ENCODE measurements at regions not wholly inside any gene's neighbourhood (a gene's known extent, or its start where the extent isn't known, plus 50 kb on each side); places are given as distances from the start of the nearest gene placed in this dataset.
A peak's percentile ranks its signal among the peaks of the same experiment; 100 is the strongest.

DNA sequence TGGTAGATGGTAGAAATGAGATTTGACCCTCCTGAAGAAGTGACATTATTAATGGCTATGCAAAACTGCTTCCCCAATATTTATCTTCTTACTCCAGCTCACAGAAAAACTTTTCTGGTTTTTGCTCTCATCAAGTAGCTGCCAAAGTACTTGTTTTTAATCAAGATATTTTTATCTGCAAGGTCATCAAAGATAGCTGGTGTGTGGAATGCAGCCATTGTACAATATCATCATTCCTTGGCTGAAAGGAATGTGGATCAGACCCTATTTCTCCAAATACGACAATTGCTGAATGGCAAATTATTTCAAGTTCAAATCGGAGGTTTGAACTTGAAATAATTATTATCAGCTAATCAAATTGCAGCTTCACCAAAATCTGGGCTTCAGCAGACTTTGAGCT, 126.9 kb upstream of the SLC7A14 start:
- H3K27ac Mint-ChIP-seq: no peak overlapping the region
- peaks cover 4% of the 10 kb centered on the region for H3K27me3 Mint-ChIP-seq (ENCODE audit: low read depth)

DNA sequence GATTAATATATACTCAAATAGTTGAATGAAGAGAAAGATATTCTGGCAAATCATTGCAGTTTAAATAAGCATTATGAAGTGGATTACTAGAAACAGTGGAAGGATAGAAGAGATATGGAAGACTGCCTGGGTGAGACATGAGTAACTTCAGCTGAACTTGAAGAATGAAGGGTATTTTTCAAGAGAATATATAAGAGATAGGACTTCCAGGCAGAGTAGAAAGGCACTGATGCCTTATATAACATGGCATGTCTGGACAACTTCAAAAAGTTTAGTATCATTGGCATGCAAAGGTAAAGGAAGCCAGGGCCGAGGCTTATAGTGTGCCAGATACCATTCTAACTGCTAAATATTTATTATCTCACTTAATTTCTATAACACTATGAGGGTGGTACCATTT, 126.5 kb upstream of the SLC7A14 start:
- Mint-ChIP-seq H3K27ac (no peak overlapping the region), H3K36me3 (ENCODE audit: low read depth) (peaks cover 16% of the 10 kb centered on the region)

More for the DNA sequence above, 126.9 kb upstream of the SLC7A14 start:
- H3K9me3 Mint-ChIP-seq: peaks cover 29% of the 10 kb centered on the region
- H3K4me1 Mint-ChIP-seq: no peaks in the 10 kb centered on the region
- H3K4me3 Mint-ChIP-seq: no peak overlapping the region
- H3K36me3 Mint-ChIP-seq (ENCODE audit: low read depth): peaks cover 16% of the 10 kb centered on the region
- TF ChIP-seq, protein P1, sequence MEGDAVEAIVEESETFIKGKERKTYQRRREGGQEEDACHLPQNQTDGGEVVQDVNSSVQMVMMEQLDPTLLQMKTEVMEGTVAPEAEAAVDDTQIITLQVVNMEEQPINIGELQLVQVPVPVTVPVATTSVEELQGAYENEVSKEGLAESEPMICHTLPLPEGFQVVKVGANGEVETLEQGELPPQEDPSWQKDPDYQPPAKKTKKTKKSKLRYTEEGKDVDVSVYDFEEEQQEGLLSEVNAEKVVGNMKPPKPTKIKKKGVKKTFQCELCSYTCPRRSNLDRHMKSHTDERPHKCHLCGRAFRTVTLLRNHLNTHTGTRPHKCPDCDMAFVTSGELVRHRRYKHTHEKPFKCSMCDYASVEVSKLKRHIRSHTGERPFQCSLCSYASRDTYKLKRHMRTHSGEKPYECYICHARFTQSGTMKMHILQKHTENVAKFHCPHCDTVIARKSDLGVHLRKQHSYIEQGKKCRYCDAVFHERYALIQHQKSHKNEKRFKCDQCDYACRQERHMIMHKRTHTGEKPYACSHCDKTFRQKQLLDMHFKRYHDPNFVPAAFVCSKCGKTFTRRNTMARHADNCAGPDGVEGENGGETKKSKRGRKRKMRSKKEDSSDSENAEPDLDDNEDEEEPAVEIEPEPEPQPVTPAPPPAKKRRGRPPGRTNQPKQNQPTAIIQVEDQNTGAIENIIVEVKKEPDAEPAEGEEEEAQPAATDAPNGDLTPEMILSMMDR (IDR thresholded peaks at IDR 0.05; ENCODE audit: unreplicated experiment in 3 of 3): no peak

GRCh38 chr3:170711786-170712185, 125.9 kb upstream of the SLC7A14 start:
- TF ChIP-seq, protein P1 (IDR thresholded peaks at IDR 0.05; ENCODE audit: unreplicated experiment in 3 of 3): no peak
- peaks cover 4% of the 10 kb centered on the region for H3K27me3 Mint-ChIP-seq (ENCODE audit: low read depth)
- H3K27ac Mint-ChIP-seq: no peak overlapping the region
- H3K9me3 Mint-ChIP-seq: peaks cover 32% of the 10 kb centered on the region
- no peak overlapping the region for H3K4me3 Mint-ChIP-seq
- H3K4me1 Mint-ChIP-seq: no peaks in the 10 kb centered on the region
- H3K36me3 Mint-ChIP-seq (ENCODE audit: low read depth): peaks cover 16% of the 10 kb centered on the region

More for the DNA sequence above, 126.5 kb upstream of the SLC7A14 start:
- TF ChIP-seq, protein P1 (IDR thresholded peaks at IDR 0.05; ENCODE audit: unreplicated experiment in 3 of 3): no peak
- H3K27me3 Mint-ChIP-seq (ENCODE audit: low read depth): peaks cover 4% of the 10 kb centered on the region
- no peak overlapping the region for H3K4me3 Mint-ChIP-seq
- no peaks in the 10 kb centered on the region for H3K4me1 Mint-ChIP-seq
- peaks cover 32% of the 10 kb centered on the region for H3K9me3 Mint-ChIP-seq

GRCh38 chr3:170709046-170709445, 123.2 kb upstream of the SLC7A14 start:
- peaks cover 12% of the 10 kb centered on the region for H3K36me3 Mint-ChIP-seq (ENCODE audit: low read depth)
- H3K9me3 Mint-ChIP-seq: peaks cover 24% of the 10 kb centered on the region
- H3K27me3 Mint-ChIP-seq (ENCODE audit: low read depth): peaks cover 4% of the 10 kb centered on the region
- no peak overlapping the region for H3K4me3 Mint-ChIP-seq
- H3K4me1 Mint-ChIP-seq: no peaks in the 10 kb centered on the region
- TF ChIP-seq, protein P1 (IDR thresholded peaks at IDR 0.05; ENCODE audit: unreplicated experiment in 3 of 3): no peak
- H3K27ac Mint-ChIP-seq: no peak overlapping the region

DNA sequence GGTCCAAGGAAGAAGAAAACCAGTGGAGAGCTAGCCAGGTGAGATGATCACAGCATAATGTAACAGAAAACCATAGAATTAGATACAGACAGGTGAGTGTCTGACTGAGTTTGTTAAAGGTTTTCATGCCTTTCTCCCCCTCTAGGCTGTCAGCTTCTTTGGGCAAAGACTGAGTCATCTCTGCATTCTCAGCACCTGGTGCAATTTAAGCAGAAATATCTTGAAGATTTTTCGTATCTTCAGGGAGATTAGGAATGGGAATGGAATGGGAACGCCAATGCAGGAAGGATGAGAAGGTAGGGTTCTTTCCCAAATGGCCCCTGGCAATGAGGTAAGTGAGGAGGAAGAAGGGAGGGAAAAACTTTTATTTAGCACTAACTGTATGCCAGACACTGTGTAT, 122.0 kb upstream of the SLC7A14 start:
- peaks cover 4% of the 10 kb centered on the region for H3K27me3 Mint-ChIP-seq (ENCODE audit: low read depth)
- H3K4me1 Mint-ChIP-seq: no peaks in the 10 kb centered on the region
- peaks cover 24% of the 10 kb centered on the region for H3K9me3 Mint-ChIP-seq
- no peak overlapping the region for H3K27ac Mint-ChIP-seq
- no peak overlapping the region for H3K4me3 Mint-ChIP-seq
- H3K36me3 Mint-ChIP-seq (ENCODE audit: low read depth): peaks cover 12% of the 10 kb centered on the region
- TF ChIP-seq, protein P1 (IDR thresholded peaks at IDR 0.05; ENCODE audit: unreplicated experiment in 3 of 3): no peak

DNA sequence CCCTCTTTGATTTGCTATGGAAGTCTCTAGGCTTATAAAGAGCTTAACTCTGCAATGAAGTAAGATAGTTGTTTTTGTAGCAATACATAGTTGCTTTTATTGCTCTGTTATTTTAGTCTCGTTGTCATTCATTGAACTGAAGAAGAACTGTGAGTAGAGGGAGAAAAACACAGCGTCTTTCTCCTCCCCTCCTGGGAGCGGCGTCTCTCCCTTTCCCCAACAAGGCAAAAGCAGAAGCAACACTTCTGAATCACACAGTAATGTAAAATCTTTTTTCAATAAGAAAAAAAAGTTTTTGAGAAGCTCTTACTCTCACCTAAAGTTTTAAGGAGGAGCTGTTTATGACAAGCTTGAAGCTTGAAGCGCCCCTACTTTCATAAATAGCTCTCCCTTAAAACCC, 119.3 kb upstream of the SLC7A14 start:
- Mint-ChIP-seq H3K36me3 (ENCODE audit: low read depth) (peaks cover 7% of the 10 kb centered on the region), H3K27me3 (ENCODE audit: low read depth) (no peaks in the 10 kb centered on the region), H3K4me3 (no peak overlapping the region), H3K4me1 (peaks cover 4% of the 10 kb centered on the region), H3K27ac (peak overlapping the region in 2 of 3 experiments; percentile 13 to 21), H3K9me3 (peaks cover 17% of the 10 kb centered on the region)
- TF ChIP-seq, protein P1 (IDR thresholded peaks at IDR 0.05; ENCODE audit: unreplicated experiment in 3 of 3): no peak
